ENCODE measurements at regions not wholly inside any gene's neighbourhood (a gene's known extent, or its start where the extent isn't known, plus 50 kb on each side); places are given as distances from the start of the nearest gene placed in this dataset.
A peak's percentile ranks its signal among the peaks of the same experiment; 100 is the strongest.
"Not testable (repeated sequence)": the region's sequence is repeated elsewhere in the genome, so short reads cannot be mapped to it uniquely, and the experiment has no call there.

DNA sequence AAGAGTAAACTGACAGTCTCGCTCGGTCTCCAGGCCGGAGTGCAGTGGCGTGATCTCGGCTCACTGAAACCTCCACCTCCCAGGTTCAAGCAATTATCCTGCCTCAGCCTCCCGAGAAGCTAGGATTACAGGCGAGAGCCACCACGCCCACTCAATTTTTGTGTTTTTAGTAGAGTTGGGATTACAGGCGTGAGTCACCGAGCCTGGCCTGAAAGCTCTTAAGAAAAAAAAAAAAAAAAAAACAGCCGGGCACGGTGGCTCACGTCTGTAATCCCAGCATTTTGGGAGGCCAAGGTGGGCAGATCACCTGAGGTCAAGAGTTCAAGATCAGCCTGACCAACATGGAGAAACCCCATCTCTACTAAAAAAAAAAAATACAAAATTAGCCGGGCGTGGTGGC lies 55.3 kb upstream of the THOC2 start:
- DNase-seq; intact Hi-C loops (cut with DNase I); ATAC-seq (ENCODE audit: poor library complexity): not testable (repeated sequence)

DNA sequence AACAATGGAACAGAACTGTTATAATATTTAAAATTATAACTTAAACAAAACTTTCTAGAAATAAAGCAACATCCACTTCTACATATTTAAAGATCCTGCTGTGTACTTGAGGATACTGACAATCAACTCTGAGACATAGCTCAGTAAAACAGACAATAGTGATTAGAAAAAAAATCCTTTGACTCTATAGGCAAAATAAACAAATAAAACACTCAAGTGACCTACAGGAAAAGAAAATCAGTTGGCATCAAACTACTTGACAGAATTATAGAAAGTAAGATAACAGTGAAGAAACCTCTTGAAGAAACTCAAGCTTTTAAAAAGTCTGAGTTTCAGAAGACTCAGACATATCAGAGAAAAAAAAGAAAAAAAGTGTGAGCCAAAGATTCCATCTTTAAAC lies 55.9 kb upstream of the THOC2 start:
- DNase-seq (no peak), ATAC-seq (ENCODE audit: poor library complexity) (no peak)
- intact Hi-C loops (cut with DNase I), result no loop called here

DNA sequence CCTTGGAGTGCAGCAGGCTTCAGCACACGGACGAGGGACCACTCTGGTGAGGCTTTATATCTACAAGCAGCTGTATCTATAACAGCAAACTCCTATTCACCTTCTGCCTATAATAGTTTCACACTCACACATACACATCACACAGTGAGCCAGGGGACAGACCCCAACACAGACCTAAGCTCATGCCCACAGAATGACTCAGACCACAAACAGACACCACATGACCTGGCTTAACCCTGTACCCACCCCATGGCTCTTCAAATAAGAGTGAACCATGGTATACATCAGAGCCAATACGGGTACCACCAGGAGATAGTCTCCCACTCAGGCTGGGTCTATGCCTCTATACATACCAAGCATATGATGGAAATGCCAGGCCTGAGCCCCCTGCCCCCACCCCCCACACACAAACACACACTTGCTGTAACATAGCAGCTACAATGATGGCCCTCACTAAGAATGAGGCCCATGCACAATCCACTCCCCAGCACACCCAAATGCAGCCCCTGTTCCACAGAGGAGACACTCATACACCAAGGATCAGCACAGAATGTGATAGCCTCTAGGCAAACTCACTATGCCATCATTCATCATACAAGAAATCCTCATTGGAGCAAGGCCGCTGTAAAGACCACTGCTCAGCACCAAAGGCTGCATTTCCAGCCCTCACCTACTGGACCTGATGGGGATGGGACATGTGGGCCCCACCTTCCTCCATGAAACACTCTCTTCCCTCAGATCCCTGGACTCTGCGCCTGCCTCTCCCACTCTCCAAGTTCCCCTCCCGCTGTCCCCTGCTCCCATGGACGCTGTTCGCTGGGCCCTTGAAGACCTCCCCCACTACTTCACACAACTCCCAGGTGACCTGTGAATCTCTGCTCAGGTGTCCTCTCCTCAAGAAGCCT lies 62.1 kb upstream of the XIAP start:
- intact Hi-C loops (cut with DNase I), result no loop called here
- DNase-seq (no peak), ATAC-seq (ENCODE audit: poor library complexity) (no peak)

- ATAC-seq (ENCODE audit: poor library complexity); DNase-seq; intact Hi-C loops (cut with DNase I): not testable (repeated sequence)
Observed at GRCh38 chrX:123798706-123799430, 61.0 kb upstream of the XIAP start.

DNA sequence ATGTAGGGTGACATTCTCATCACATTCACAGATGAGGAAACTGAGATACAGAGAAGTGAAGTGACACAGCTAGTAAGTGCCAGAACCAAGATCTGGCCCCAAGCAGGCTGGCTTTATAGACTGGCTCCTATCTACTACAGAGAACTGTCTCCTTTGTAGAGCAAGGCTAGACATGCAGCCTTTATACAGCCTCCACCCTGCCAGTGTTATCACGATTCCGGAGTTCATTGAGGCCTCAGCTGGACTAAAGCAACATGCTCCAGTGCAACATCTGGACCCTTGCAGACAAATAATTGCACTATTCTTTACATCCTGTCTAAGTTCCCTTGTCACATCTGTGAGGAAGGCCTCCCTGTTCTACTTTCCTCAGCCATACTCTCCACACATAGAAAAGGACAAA lies 58.0 kb upstream of the XIAP start:
- intact Hi-C loops (cut with DNase I), result no loop called here
- ATAC-seq (ENCODE audit: poor library complexity) (no peak), DNase-seq (no peak)

GRCh38 chrX:123803331-123803983 lies 56.4 kb upstream of the XIAP start:
- DNase-seq, result no peak
- intact Hi-C loops (cut with DNase I), result no loop called here
- ATAC-seq (ENCODE audit: poor library complexity), result peak; percentile 95

DNA sequence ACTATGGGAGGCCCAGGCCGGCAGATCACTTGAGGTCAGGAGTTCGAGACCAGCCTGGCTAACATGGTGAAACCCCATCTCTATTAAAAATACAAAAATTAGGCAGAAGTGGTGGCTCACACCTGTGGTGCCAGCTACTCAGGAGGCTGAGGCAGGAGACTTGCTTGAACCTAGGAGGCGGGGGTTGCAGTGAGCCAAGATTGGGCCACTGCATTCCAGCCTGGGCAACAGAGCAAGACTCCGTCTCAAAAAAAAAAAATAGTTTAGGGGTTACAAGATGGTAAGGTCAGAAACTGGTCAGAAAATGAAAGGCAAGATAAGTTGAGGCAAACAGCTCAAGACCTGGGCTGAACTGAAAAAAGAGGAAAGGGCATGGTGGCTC lies 55.9 kb upstream of the XIAP start:
- DNase-seq; intact Hi-C loops (cut with DNase I); ATAC-seq (ENCODE audit: poor library complexity): not testable (repeated sequence)

DNA sequence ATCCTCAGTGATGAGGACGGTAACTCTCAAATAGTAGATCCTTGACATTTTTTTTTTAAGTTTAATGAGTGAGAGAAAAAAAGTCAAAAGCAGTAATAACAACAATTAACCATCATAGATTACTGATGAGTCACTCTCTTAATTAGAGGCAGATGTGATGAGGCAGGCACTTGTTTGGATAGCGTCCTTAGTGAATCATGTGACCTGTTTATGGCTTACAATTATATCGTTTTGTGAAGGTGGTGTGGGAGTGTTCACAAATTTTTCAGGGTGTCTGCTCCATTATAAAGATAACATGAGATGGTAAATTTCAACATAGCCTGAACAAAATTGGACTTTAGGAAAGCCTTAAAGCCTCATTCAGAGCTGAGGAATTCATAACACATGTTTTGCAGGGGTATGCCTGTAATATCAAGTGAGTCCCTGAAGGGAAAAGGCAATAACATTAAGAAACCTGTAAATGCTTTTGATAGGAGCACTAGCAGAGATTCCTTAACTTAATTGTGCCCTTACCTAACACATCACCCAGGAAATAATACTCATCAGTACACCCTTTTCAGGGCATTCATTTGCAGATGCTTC lies 51.9 kb upstream of the XIAP start:
- ATAC-seq (ENCODE audit: poor library complexity), result no peak
- intact Hi-C loops (cut with DNase I), result no loop called here
- no peak for DNase-seq

DNA sequence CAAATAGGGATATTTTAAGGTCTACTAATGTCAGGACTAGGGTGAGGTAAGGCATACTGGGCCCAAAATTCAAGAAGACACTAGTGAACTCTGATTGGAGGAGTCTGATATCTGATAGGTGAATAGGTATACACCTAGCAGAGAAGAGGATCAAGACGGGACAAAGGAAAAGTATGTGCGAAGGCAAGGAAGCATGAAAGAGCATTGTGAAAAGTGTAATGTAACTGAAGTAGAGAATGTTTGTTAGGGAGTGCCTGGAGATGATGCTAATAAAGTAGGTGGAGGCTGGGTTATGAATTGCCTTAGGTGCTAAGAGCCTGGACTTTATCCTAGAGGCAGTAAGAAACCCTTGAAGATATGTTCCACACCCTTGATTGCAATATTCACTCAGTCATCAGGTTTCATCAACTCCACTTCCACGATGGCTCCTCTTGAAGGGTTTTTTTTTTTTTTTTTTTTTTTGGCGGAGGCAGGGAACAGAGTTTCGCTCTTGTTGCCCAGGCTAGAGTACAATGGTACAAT lies 49.9 kb upstream of the XIAP start:
- no peak for DNase-seq
- intact Hi-C loops (cut with DNase I), result no loop called here
- ATAC-seq (ENCODE audit: poor library complexity), result no peak

Measured in Right ventricle myocardium superior (tissue), 1 donor.